ENCODE measurements at regions not wholly inside any gene's neighbourhood (a gene's known extent, or its start where the extent isn't known, plus 50 kb on each side); places are given as distances from the start of the nearest gene placed in this dataset.

- no peak for DNase-seq (ENCODE audit: extremely low spot score, unreplicated experiment)
- Mint-ChIP-seq H3K27me3 (no peaks in the 10 kb centered on the region), H3K9me3 (peaks cover 10% of the 10 kb centered on the region), H3K36me3 (peaks cover 4% of the 10 kb centered on the region), H3K27ac (peak overlapping the region; percentile 83), H3K4me1 (ENCODE audit: unreplicated experiment) (peaks cover 7% of the 10 kb centered on the region), H3K4me3 (no peak overlapping the region)
- no peak for TF ChIP-seq CTCF (conservative IDR thresholded peaks at IDR 0.05)
Observed at GRCh38 chrX:13101441-13102139, 57.2 kb upstream of the FAM9C start.

- no peak for TF ChIP-seq CTCF (conservative IDR thresholded peaks at IDR 0.05)
- peaks cover 5% of the 10 kb centered on the region for H3K9me3 Mint-ChIP-seq
Observed at GRCh38 chrX:13099121-13099520, 54.7 kb upstream of the FAM9C start.

DNA sequence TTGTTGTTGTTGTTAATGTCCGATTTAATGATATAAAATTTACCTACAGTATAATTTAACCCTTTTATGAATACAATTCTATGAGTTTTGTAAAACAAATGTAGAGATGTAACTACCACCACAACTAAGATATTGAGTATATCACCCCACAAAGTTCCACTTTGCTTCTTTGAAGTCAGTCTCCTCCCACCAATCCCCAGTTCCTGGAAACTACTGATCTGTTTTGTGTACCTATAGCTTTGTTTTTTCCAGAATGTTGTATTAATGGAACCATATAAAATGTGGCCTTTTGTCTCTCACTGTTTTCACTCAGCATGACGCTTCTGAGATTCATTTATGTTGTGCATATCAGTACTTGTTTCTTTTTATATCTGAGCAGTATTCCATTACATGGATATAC lies 52.3 kb upstream of the FAM9C start:
- Mint-ChIP-seq H3K27me3 (no peaks in the 10 kb centered on the region), H3K4me1 (ENCODE audit: unreplicated experiment) (peaks cover 12% of the 10 kb centered on the region), H3K27ac (no peak overlapping the region), H3K36me3 (peaks cover 3% of the 10 kb centered on the region), H3K4me3 (no peak overlapping the region), H3K9me3 (peaks cover 11% of the 10 kb centered on the region)
- no peak for DNase-seq (ENCODE audit: extremely low spot score, unreplicated experiment)
- TF ChIP-seq CTCF (conservative IDR thresholded peaks at IDR 0.05): no peak

More at GRCh38 chrX:13099121-13099520, 54.7 kb upstream of the FAM9C start:
- no peak overlapping the region for H3K4me3 Mint-ChIP-seq
- peaks cover 4% of the 10 kb centered on the region for H3K36me3 Mint-ChIP-seq
- H3K4me1 Mint-ChIP-seq (ENCODE audit: unreplicated experiment): peaks cover 13% of the 10 kb centered on the region
- no peak overlapping the region for H3K27ac Mint-ChIP-seq
- no peak for DNase-seq (ENCODE audit: extremely low spot score, unreplicated experiment)
- no peaks in the 10 kb centered on the region for H3K27me3 Mint-ChIP-seq

- Mint-ChIP-seq H3K27ac (no peak overlapping the region), H3K4me3 (no peak overlapping the region), H3K36me3 (no peaks in the 10 kb centered on the region), H3K9me3 (peaks cover 11% of the 10 kb centered on the region), H3K27me3 (no peaks in the 10 kb centered on the region), H3K4me1 (ENCODE audit: unreplicated experiment) (peaks cover 6% of the 10 kb centered on the region)
- no peak for DNase-seq (ENCODE audit: extremely low spot score, unreplicated experiment)
- no peak for TF ChIP-seq CTCF (conservative IDR thresholded peaks at IDR 0.05)
Observed at GRCh38 chrX:13094828-13095341, 50.5 kb upstream of the FAM9C start.

- Mint-ChIP-seq H3K4me1 (ENCODE audit: unreplicated experiment) (peaks cover 6% of the 10 kb centered on the region), H3K27me3 (no peaks in the 10 kb centered on the region), H3K9me3 (peaks cover 11% of the 10 kb centered on the region), H3K36me3 (no peaks in the 10 kb centered on the region), H3K27ac (no peak overlapping the region), H3K4me3 (no peak overlapping the region)
- no peak for DNase-seq (ENCODE audit: extremely low spot score, unreplicated experiment)
- no peak for TF ChIP-seq CTCF (conservative IDR thresholded peaks at IDR 0.05)
Observed at GRCh38 chrX:13094374-13094773, 50.0 kb upstream of the FAM9C start.

All from type B pancreatic cell (in vitro differentiated cells).